ENCODE measurements at regions not wholly inside any gene's neighbourhood (a gene's known extent, or its start where the extent isn't known, plus 50 kb on each side); places are given as distances from the start of the nearest gene placed in this dataset.

DNA sequence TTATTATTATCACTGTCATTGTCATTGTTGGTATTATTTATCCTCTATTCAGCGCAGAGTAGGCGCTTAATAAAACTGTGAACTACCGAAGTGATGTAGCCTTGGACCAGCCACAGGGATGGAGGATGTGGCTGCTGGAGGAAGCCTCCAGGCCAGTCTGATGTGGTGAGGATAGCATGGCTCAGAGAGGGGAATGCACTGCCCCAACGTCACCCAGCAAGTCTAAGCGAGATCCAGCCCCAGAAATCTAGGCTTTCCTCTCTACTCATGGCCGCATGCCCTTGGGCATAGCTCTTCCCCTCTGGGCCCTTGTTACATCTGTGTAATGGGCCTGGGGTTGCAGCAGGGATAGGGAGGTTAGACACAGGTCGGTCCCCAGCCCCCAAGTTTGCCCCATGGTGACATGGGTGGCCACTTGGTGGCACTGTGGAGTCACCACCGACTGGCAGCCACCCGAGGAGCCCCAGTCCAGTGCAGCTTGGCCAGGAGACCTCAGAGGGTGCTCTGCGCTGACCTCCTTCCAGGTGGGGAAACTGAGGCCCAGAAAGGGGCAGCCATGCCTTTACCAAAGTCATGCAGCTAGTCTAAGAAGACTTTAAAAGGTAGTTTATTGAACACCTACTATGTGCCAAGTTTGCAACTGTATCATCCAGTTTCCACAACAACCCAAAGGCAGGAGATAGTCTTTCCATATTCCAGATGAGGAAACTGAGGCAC, 395.7 kb downstream of the MN1 start:
- no peak overlapping the region for H3K9ac ChIP-seq (ENCODE audit: low read length)

DNA sequence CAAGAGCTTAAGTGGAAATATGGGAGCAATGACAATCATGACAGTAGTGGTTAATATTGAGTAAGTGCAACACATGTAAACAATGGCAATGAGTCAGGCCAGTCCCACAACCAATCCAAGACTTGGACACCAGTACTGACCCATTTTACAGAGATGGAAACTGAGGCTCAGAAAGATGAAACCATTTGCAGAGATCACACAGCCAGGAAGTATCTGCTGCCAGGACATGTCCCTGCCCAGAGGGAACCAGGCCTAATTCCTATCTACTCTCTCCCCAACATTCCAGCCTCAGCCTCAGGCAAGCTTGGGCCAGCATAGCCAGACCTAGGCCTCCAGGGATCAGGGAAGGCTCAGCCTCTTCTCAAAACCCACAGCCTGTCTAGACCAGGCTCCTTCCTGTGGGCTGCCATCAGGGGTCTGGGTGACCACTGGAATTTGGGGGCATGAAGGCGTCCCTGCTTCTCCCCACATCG, 395.1 kb downstream of the MN1 start:
- Histone ChIP-seq H3K4me1 (ENCODE audit: insufficient read depth, low read length) (no peaks in the 10 kb centered on the region), H3K9ac (ENCODE audit: low read length) (no peak overlapping the region), H3K27ac (ENCODE audit: low read depth, low read length) (no peak overlapping the region), H3K4me3 (ENCODE audit: low read depth in 1 of 2, low read length in 2 of 2) (no peak overlapping the region), H3K27me3 (ENCODE audit: control insufficient read depth in 1 of 2, insufficient read depth in 2 of 2, low read length in 2 of 2) (no peaks in the 10 kb centered on the region), H3K9me3 (ENCODE audit: low read length) (no peaks in the 10 kb centered on the region), H3K36me3 (ENCODE audit: insufficient read depth, low read length) (no peaks in the 10 kb centered on the region)

More for the DNA sequence above, 395.7 kb downstream of the MN1 start:
- Histone ChIP-seq H3K9me3 (ENCODE audit: low read length) (peaks cover 6% of the 10 kb centered on the region), H3K36me3 (ENCODE audit: insufficient read depth, low read length) (no peaks in the 10 kb centered on the region), H3K4me3 (ENCODE audit: low read depth in 1 of 2, low read length in 2 of 2) (no peak overlapping the region), H3K27ac (ENCODE audit: low read depth, low read length) (no peak overlapping the region), H3K4me1 (ENCODE audit: insufficient read depth, low read length) (no peaks in the 10 kb centered on the region), H3K27me3 (ENCODE audit: control insufficient read depth in 1 of 2, insufficient read depth in 2 of 2, low read length in 2 of 2) (no peaks in the 10 kb centered on the region)

DNA sequence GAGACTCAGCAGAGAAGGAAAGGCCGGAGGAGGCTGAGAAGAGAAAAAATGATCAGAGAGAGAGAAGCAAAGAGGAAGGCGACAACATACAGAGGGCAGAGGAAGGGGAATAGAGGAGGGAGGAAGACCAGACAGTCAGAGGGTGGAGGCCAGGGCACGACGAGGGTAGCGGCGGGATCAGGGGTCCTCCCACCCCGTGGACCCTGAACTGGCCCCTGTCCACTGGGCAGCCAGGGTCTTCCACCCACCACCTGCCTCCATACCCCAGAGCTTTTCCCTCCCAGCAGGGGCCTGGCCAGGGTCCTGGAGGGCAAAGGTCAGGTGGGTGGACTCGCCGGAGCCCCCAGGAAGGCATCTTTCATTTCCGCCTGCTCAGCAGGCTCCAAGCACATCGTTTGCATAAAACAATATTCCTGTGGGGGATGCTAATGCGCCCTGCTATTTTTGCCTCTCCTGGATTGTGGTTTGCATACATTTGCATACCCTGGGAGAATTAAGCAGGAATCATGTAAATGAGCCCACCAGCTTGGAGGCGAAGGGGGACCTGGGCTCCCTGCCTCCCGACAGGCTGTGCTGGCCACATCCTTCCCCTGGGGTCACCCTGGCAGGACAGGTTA, 394.1 kb downstream of the MN1 start:
- Histone ChIP-seq H3K9ac (ENCODE audit: low read length) (no peak overlapping the region), H3K4me3 (ENCODE audit: low read depth in 1 of 2, low read length in 2 of 2) (no peak overlapping the region)

DNA sequence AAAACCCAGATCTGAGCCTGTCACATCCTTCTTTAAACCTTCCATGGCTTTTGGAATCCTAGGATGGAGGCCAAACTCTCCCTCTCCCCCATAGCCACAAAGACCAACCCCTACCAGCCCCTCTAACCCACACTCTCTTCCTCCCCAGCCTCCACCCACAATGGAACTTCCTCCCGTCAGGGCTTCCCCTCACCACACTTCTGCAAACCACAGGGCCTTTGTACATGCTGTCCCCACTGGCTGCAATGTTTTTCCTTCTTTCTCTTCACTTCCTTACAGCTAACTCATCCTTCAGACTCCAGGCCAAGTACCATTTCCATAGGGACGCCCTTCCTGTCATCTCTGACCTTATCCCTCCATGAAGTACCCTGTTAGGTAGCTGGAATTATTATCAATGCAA, 393.5 kb downstream of the MN1 start:
- Histone ChIP-seq H3K4me1 (ENCODE audit: insufficient read depth, low read length) (no peaks in the 10 kb centered on the region), H3K27ac (ENCODE audit: low read depth, low read length) (no peak overlapping the region), H3K9me3 (ENCODE audit: low read length) (no peaks in the 10 kb centered on the region), H3K4me3 (ENCODE audit: low read depth in 1 of 2, low read length in 2 of 2) (no peak overlapping the region), H3K27me3 (ENCODE audit: control insufficient read depth in 1 of 2, insufficient read depth in 2 of 2, low read length in 2 of 2) (peaks cover 0 to 3% of the 10 kb centered on the region in 2 donors), H3K9ac (ENCODE audit: low read length) (no peak overlapping the region), H3K36me3 (ENCODE audit: insufficient read depth, low read length) (no peaks in the 10 kb centered on the region)

More for the DNA sequence above, 394.1 kb downstream of the MN1 start:
- H3K27me3 ChIP-seq (ENCODE audit: control insufficient read depth in 1 of 2, insufficient read depth in 2 of 2, low read length in 2 of 2), result no peaks in the 10 kb centered on the region
- H3K36me3 ChIP-seq (ENCODE audit: insufficient read depth, low read length), result no peaks in the 10 kb centered on the region
- no peaks in the 10 kb centered on the region for H3K9me3 ChIP-seq (ENCODE audit: low read length)
- H3K27ac ChIP-seq (ENCODE audit: low read depth, low read length), result no peak overlapping the region
- H3K4me1 ChIP-seq (ENCODE audit: insufficient read depth, low read length), result no peaks in the 10 kb centered on the region

DNA sequence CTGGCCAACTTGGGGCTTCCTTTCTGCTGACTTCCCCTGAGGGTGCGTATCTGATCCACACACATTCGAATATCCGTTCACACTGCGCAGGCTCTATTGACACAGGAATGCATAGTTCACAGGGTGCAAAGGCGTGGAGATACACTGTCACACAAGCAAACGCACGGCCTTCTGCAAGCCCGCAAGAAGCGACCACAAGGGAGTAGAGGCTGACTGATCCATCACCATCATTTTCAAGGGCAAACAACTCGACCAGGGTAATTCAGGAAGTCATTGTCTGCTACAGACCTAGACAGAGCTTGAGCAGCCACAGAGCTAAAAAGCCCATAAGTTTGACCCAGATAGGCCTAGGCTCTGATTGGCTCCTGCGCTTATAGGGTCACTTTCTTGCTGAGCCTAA, 392.3 kb downstream of the MN1 start:
- Histone ChIP-seq H3K4me3 (ENCODE audit: low read depth in 1 of 2, low read length in 2 of 2) (no peak overlapping the region), H3K36me3 (ENCODE audit: insufficient read depth, low read length) (no peaks in the 10 kb centered on the region), H3K27ac (ENCODE audit: low read depth, low read length) (no peak overlapping the region)

DNA sequence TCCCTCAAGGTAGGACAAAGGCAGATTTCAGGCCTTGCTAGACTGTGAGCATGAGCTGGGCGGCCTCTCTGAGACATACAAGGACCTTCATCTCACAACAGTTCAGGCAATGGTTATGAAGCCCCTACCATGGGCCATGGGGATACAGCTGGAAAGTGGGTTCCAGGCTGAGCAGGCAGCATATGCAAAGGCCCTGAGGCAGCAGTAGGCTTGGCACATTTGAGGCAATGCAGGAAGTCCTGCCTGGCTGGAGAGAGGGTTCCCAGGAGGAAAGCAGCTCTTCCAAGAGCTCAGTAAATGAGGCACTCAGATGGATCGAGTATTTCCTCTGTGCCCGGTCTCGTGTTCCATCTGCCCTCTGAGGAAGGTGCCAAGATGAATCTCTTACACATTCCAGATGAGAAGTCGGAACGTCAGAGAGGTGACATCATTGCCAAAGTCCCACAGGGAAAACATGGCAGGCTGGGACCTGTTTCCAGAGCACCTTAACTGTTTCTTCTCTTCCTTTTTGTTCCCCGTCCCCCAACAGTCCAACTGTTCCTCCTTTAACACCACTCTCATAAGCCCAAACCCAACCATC, 388.6 kb downstream of the MN1 start:
- H3K36me3 ChIP-seq (ENCODE audit: insufficient read depth, low read length), result no peaks in the 10 kb centered on the region
- H3K27ac ChIP-seq (ENCODE audit: low read depth, low read length), result no peak overlapping the region
- H3K9ac ChIP-seq (ENCODE audit: low read length), result no peak overlapping the region
- H3K4me1 ChIP-seq (ENCODE audit: insufficient read depth, low read length), result no peaks in the 10 kb centered on the region
- H3K4me3 ChIP-seq (ENCODE audit: low read depth in 1 of 2, low read length in 2 of 2), result no peak overlapping the region
- H3K9me3 ChIP-seq (ENCODE audit: low read length), result no peaks in the 10 kb centered on the region
- H3K27me3 ChIP-seq (ENCODE audit: control insufficient read depth in 1 of 2, insufficient read depth in 2 of 2, low read length in 2 of 2), result peaks cover 0 to 9% of the 10 kb centered on the region in 2 donors

More for the DNA sequence above, 392.3 kb downstream of the MN1 start:
- no peak overlapping the region for H3K9ac ChIP-seq (ENCODE audit: low read length)
- H3K9me3 ChIP-seq (ENCODE audit: low read length), result no peaks in the 10 kb centered on the region
- peaks cover 0 to 3% of the 10 kb centered on the region in 2 donors for H3K27me3 ChIP-seq (ENCODE audit: control insufficient read depth in 1 of 2, insufficient read depth in 2 of 2, low read length in 2 of 2)
- H3K4me1 ChIP-seq (ENCODE audit: insufficient read depth, low read length), result no peaks in the 10 kb centered on the region

DNA sequence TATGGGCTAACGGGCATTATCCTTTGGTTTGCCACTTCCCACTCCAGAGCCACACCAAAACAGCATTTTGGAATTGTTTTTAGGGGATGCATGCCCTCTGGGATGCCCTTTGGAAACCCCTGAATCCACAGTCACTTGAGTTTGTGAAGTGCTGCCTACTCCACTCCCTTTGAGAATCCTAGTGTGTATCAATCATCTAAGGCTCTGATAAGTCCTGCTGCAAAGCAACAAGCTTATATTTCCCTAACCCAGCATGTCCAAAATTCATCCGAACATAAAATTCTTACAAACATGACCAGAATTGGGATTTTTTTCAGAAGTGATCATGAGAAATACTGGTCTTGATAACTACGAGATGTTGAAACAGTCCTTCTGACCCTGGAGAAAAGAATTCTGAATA, 387.9 kb downstream of the MN1 start:
- H3K9ac ChIP-seq (ENCODE audit: low read length), result no peak overlapping the region
- no peak overlapping the region for H3K4me3 ChIP-seq (ENCODE audit: low read depth in 1 of 2, low read length in 2 of 2)
- no peaks in the 10 kb centered on the region for H3K36me3 ChIP-seq (ENCODE audit: insufficient read depth, low read length)
- H3K9me3 ChIP-seq (ENCODE audit: low read length), result no peaks in the 10 kb centered on the region
- no peaks in the 10 kb centered on the region for H3K4me1 ChIP-seq (ENCODE audit: insufficient read depth, low read length)
- H3K27me3 ChIP-seq (ENCODE audit: control insufficient read depth in 1 of 2, insufficient read depth in 2 of 2, low read length in 2 of 2), result peaks cover 0 to 9% of the 10 kb centered on the region in 2 donors
- no peak overlapping the region for H3K27ac ChIP-seq (ENCODE audit: low read depth, low read length)

DNA sequence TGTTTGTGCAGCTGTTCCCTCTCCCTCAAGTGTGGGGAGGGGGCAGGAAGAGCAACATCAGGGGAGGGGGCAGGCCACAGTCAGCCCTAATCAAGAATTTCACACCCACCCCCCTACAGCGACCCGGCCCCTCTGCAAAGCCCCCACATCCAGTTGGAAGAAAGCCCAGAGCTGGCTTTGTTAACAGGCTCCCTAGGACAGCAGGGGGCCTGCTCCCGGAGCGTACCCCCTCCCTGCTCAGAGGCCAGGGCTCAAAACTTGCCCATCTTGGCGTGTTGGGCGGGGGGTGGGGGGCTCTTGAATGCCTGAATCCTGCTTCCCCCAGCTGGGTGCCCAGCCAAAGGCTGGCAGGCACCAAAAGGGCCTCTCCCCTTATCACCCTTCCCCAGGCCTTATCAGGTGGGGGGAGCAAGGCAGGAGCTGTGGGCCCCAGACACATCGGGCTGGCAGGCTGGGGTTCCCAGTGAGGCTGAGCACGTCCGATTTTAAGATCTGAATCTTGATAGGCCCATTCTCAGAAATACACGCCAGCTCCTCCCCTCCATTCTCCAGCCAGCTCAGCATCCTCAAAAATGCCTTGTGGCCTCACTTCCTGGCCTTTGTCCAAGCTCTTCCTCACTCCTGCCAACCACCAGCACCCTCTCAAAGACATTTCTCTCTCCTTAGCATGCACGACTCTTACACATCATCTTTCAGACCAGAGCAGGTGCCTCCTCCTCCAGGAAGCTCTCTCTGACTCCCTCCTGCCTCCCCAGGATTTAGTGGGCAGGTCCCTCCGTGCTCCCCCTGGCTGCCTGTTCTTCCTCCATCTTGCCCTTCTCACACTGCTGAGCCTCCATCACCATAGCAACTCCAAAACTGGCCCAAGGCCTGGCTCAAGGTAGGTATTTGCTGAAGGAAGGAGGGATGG, 384.8 kb downstream of the MN1 start:
- Histone ChIP-seq H3K36me3 (ENCODE audit: insufficient read depth, low read length) (no peaks in the 10 kb centered on the region), H3K4me3 (ENCODE audit: low read depth in 1 of 2, low read length in 2 of 2) (no peak overlapping the region), H3K9me3 (ENCODE audit: low read length) (no peaks in the 10 kb centered on the region), H3K27ac (ENCODE audit: low read depth, low read length) (no peak overlapping the region), H3K4me1 (ENCODE audit: insufficient read depth, low read length) (peaks cover 12% of the 10 kb centered on the region), H3K9ac (ENCODE audit: low read length) (no peak overlapping the region), H3K27me3 (ENCODE audit: control insufficient read depth in 1 of 2, insufficient read depth in 2 of 2, low read length in 2 of 2) (peaks cover 0 to 9% of the 10 kb centered on the region in 2 donors)

DNA sequence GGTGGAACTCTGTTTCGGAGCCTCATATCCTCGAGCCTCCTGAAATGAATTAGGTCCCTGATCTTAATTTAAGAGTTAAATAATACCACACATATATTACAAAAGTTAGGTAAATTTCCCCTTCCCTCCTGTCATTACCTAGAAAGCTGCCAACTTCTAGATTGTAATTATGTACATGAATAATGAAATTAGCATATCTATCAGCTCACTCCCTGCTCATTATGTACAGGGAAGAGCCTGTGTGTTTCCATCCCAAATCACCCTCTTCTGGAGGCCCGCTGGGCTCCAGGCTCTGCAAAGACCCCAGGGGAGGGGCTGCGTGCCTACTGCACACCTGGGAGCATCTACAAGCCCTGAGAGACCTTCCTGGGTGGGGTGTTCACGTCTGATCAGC, 384.1 kb downstream of the MN1 start:
- Histone ChIP-seq H3K9ac (ENCODE audit: low read length) (no peak overlapping the region), H3K27me3 (ENCODE audit: control insufficient read depth in 1 of 2, insufficient read depth in 2 of 2, low read length in 2 of 2) (peaks cover 0 to 9% of the 10 kb centered on the region in 2 donors), H3K36me3 (ENCODE audit: insufficient read depth, low read length) (no peaks in the 10 kb centered on the region), H3K4me3 (ENCODE audit: low read depth in 1 of 2, low read length in 2 of 2) (no peak overlapping the region), H3K4me1 (ENCODE audit: insufficient read depth, low read length) (peaks cover 12% of the 10 kb centered on the region), H3K27ac (ENCODE audit: low read depth, low read length) (no peak overlapping the region), H3K9me3 (ENCODE audit: low read length) (no peaks in the 10 kb centered on the region)

DNA sequence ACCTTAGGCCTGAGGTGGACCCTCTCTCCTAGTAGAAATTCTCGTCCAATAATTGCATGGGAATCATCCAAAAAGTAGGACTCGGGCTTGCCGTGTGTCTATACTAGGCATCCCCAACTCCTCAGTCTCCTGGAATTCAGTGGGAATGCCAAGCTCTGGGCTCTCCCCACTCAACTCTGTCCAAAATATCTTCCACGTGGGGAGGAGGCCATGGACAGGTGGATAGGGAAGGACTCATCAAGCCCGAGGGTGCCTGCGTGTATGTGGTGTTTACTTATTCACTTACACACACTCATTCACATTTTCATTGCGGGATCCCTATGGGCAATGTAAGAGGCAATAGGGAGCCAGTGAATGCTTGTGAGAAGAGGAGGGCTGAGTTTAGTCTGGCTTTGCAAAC, 383.3 kb downstream of the MN1 start:
- no peak overlapping the region for H3K27ac ChIP-seq (ENCODE audit: low read depth, low read length)

DNA sequence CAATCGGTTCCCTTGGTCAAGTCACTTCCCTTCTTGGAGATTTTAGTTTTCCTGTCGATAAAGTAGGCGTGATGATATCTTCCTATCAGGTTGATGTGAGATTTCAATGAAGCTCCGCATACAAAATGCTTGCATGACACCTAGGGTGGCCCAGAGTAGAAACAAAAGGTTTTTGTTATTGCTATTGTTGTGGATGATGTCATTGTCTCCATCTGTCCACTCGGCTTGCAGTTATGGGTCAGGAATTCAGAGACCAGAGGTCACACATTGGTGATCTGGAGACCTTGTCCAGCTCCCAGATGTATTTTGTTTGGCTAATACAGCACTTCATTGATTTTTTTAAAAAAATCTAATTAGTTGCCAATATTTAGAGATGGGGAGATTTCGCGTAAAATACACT, 382.1 kb downstream of the MN1 start:
- H3K4me3 ChIP-seq (ENCODE audit: low read depth in 1 of 2, low read length in 2 of 2), result no peak overlapping the region
- H3K9me3 ChIP-seq (ENCODE audit: low read length), result no peaks in the 10 kb centered on the region
- no peaks in the 10 kb centered on the region for H3K36me3 ChIP-seq (ENCODE audit: insufficient read depth, low read length)
- no peak overlapping the region for H3K27ac ChIP-seq (ENCODE audit: low read depth, low read length)
- H3K27me3 ChIP-seq (ENCODE audit: control insufficient read depth in 1 of 2, insufficient read depth in 2 of 2, low read length in 2 of 2), result peaks cover 0 to 6% of the 10 kb centered on the region in 2 donors
- no peak overlapping the region for H3K9ac ChIP-seq (ENCODE audit: low read length)
- H3K4me1 ChIP-seq (ENCODE audit: insufficient read depth, low read length), result peaks cover 12% of the 10 kb centered on the region

More for the DNA sequence above, 383.3 kb downstream of the MN1 start:
- Histone ChIP-seq H3K9me3 (ENCODE audit: low read length) (no peaks in the 10 kb centered on the region), H3K4me1 (ENCODE audit: insufficient read depth, low read length) (peaks cover 12% of the 10 kb centered on the region), H3K36me3 (ENCODE audit: insufficient read depth, low read length) (no peaks in the 10 kb centered on the region), H3K9ac (ENCODE audit: low read length) (no peak overlapping the region), H3K4me3 (ENCODE audit: low read depth in 1 of 2, low read length in 2 of 2) (no peak overlapping the region), H3K27me3 (ENCODE audit: control insufficient read depth in 1 of 2, insufficient read depth in 2 of 2, low read length in 2 of 2) (peaks cover 0 to 6% of the 10 kb centered on the region in 2 donors)

Measured in muscle layer of colon (tissue), 2 donors.